GM23338 (cell line): ENCODE measurements at regions not wholly inside any gene's neighbourhood (a gene's known extent, or its start where the extent isn't known, plus 50 kb on each side); places are given as distances from the start of the nearest gene placed in this dataset.

Experiments used
- ATAC-seq: fragments of 200-7000 bp; cut with Tn5 transposase; 3 replicates; pipeline ENCODE4 v1.9.1; 2020
- DNase-seq: peaks from one replicate; pipeline ENCODE4 v3.0.0-alpha.2; 2015; ENCODE audit warnings: low spot score
- H2AFZ ChIP-seq: fragments of 200-600 bp; sonication (generic); 2 replicates; pipeline ENCODE4 v1.8.0; 2016; ENCODE audit warnings: antibody characterized with exemption, mild to moderate bottlenecking, moderate library complexity
- H3F3A ChIP-seq: fragments of 200-600 bp; sonication (generic); replicated peaks from 2 replicates; pipeline ENCODE4 v1.8.0; 2017; ENCODE audit warnings: antibody characterized with exemption, mixed run types, low read depth
- H3K27ac ChIP-seq: fragments of 200-600 bp; sonication (generic); 2 replicates; pipeline ENCODE4 v1.6.1; 2016; ENCODE audit warnings: low read depth
- H3K27me3 ChIP-seq: fragments of 200-600 bp; sonication (generic); 2 replicates; pipeline ENCODE4 v1.8.0; 2016; ENCODE audit warnings: mild to moderate bottlenecking, mixed run types, moderate library complexity; ENCODE audit not compliant: insufficient read depth
- H3K36me3 ChIP-seq: fragments of 200-600 bp; sonication (generic); 2 replicates; pipeline ENCODE4 v1.8.0; 2016; ENCODE audit warnings: mild to moderate bottlenecking; ENCODE audit not compliant: insufficient read depth
- H3K4me1 ChIP-seq: fragments of 200-600 bp; sonication (generic); 2 replicates; pipeline ENCODE4 v1.8.0; 2016; ENCODE audit warnings: mild to moderate bottlenecking, moderate library complexity; ENCODE audit not compliant: insufficient read depth
- H3K4me2 ChIP-seq: fragments of 200-600 bp; sonication (generic); 2 replicates; pipeline ENCODE4 v1.7.1; 2017; ENCODE audit warnings: mixed run types
- H3K4me3 ChIP-seq: fragments of 200-600 bp; sonication (generic); 2 replicates; pipeline ENCODE4 v1.6.1; 2016; ENCODE audit warnings: mixed run types
- H3K79me2 ChIP-seq: fragments of 200-600 bp; sonication (generic); replicated peaks from 2 replicates; pipeline ENCODE4 v1.8.0; 2017; ENCODE audit warnings: mild to moderate bottlenecking; ENCODE audit not compliant: insufficient read depth
- H3K9me2 ChIP-seq: fragments of 200-600 bp; sonication (generic); 2 replicates; pipeline ENCODE4 v1.8.0; 2017; ENCODE audit not compliant: insufficient read depth
- H4K20me1 ChIP-seq: fragments of 200-600 bp; sonication (generic); replicated peaks from 2 replicates; pipeline ENCODE4 v1.8.0; 2017; ENCODE audit warnings: mild to moderate bottlenecking; ENCODE audit not compliant: insufficient read depth
- H3K27ac Mint-ChIP-seq: 2 replicates; pipeline ENCODE4 v1.8.0; 2020; ENCODE audit warnings: inconsistent platforms, mild to moderate bottlenecking, moderate library complexity, mixed read lengths
- H3K27me3 Mint-ChIP-seq: 3 replicates; pipeline ENCODE4 v1.8.0; 2022; ENCODE audit warnings: low read depth, mild to moderate bottlenecking, moderate library complexity, mixed read lengths, inconsistent platforms; ENCODE audit not compliant: insufficient read depth, poor library complexity
- H3K36me3 Mint-ChIP-seq: 3 replicates; pipeline ENCODE4 v1.8.0; 2021; ENCODE audit warnings: low read depth, mild to moderate bottlenecking, inconsistent platforms, moderate library complexity, mixed read lengths
- H3K4me1 Mint-ChIP-seq: 3 replicates; pipeline ENCODE4 v1.8.0; 2020; ENCODE audit warnings: mild to moderate bottlenecking, inconsistent platforms, mixed read lengths
- H3K4me3 Mint-ChIP-seq: 3 replicates; pipeline ENCODE4 v1.8.0; 2021; ENCODE audit warnings: moderate library complexity, mild to moderate bottlenecking, inconsistent platforms, mixed read lengths
- H3K9me3 Mint-ChIP-seq: 3 replicates; pipeline ENCODE4 v1.8.0; 2020; ENCODE audit warnings: moderate library complexity, mild to moderate bottlenecking, inconsistent platforms, mixed read lengths
- CREB1 ChIP-seq: fragments of 250-450 bp; sonication (Bioruptor Pico); IDR thresholded peaks from 2 replicates; pipeline ENCODE4 v1.5.0; 2020; ENCODE audit warnings: low read depth, mild to moderate bottlenecking, moderate library complexity
- EZH2phosphoT487 ChIP-seq: fragments of 200-600 bp; sonication (generic); IDR thresholded peaks from one replicate; pipeline ENCODE4 v1.8.1; 2018; ENCODE audit warnings: antibody characterized with exemption; ENCODE audit not compliant: unreplicated experiment
- NANOG ChIP-seq: IDR thresholded peaks from 2 replicates; pipeline ENCODE4 v1.6.1; 2016; ENCODE audit warnings: antibody characterized with exemption, borderline replicate concordance
- STAT1 ChIP-seq: IDR thresholded peaks from one replicate; pipeline ENCODE4 v1.6.1; 2016; ENCODE audit warnings: antibody characterized with exemption; ENCODE audit not compliant: unreplicated experiment
- ZNF114 ChIP-seq: fragments of 250-450 bp; sonication (Bioruptor Pico); IDR thresholded peaks from 2 replicates; pipeline ENCODE4 v1.5.0; 2020; ENCODE audit warnings: mild to moderate bottlenecking, moderate library complexity
- TF ChIP-seq, protein P1 (sequence below), 2 experiments: fragments of 200-600 bp in 1 of 2; sonication (generic) in 1 of 2; conservative IDR thresholded peaks; 2 replicates each; pipeline versions ENCODE4 v1.5.1 to v1.6.1; 2016 to 2017; ENCODE audit warnings: antibody characterized with exemption in 2 of 2, low read depth in 2 of 2, mild to moderate bottlenecking in 2 of 2, moderate library complexity in 1 of 2
- TF ChIP-seq, protein P2 (sequence below): IDR thresholded peaks from one replicate; pipeline ENCODE4 v1.6.1; 2018; ENCODE audit warnings: antibody characterized with exemption; ENCODE audit not compliant: unreplicated experiment

DNA sequence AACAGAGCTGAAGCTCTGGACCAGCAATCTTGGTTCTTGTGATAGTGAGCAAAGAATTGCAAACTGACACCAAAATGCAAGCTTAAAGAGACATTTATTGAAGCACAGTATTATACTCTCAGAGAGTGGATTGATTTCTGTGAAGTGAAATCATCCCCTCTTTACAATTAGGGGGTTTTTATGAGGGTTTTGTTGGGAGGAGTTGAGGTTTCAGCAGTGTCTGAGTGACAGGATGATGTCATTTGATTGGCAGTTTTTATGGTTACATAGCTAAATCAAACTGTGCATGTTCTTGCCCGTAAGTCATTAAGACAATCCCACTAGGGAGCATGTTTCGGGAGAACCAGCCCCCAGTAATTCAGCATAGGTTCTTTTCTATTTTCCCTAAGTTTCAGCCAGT is 1200.5 kb downstream of the SI start:
- Histone ChIP-seq H3K27me3 (no peaks in the 10 kb centered on the region), H3F3A (no peaks in the 10 kb centered on the region), H2AFZ (no peak overlapping the region), H3K9me2 (no peaks in the 10 kb centered on the region), H3K4me3 (no peak overlapping the region), H3K27ac (no peak overlapping the region), H3K4me2 (no peak overlapping the region), H3K4me1 (no peaks in the 10 kb centered on the region), H4K20me1 (no peaks in the 10 kb centered on the region), H3K79me2 (no peaks in the 10 kb centered on the region), H3K36me3 (peaks cover 10% of the 10 kb centered on the region)
- peaks cover 33% of the 10 kb centered on the region for H3K36me3 Mint-ChIP-seq
- H3K27ac Mint-ChIP-seq, result no peak overlapping the region
- DNase-seq (no peak), ATAC-seq (no peak)
- no peak overlapping the region for H3K4me3 Mint-ChIP-seq
- peaks cover 41% of the 10 kb centered on the region for H3K9me3 Mint-ChIP-seq
- H3K4me1 Mint-ChIP-seq, result peaks cover 3% of the 10 kb centered on the region
- no peak for TF ChIP-seq EZH2phosphoT487
- no peak for TF ChIP-seq NANOG
- no peak for TF ChIP-seq STAT1
- TF ChIP-seq CREB1 (CRISPR knock-in tag), result no peak
- H3K27me3 Mint-ChIP-seq, result no peaks in the 10 kb centered on the region

DNA sequence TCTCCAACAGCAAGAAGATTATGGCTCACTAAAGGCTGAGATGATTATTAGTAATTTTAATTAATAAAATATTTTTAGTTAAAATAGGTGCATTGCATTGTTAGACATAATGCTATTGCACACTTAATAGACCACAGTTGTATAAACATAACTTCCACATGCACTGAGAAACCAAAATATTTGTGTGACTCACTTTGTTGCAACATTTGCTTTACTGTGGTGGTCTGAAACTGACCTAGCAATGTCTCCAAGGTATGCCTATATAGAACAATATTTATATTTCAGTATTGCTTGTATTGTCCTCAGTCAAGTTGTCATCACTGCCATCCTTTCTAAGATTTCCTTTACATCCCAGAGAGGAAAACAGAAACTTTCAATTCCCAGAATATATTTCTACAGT is 1215.2 kb downstream of the SI start:
- Histone ChIP-seq H3K4me1 (no peaks in the 10 kb centered on the region), H3K4me2 (no peak overlapping the region), H3F3A (no peaks in the 10 kb centered on the region), H2AFZ (no peak overlapping the region), H4K20me1 (no peaks in the 10 kb centered on the region), H3K9me2 (no peaks in the 10 kb centered on the region), H3K4me3 (no peak overlapping the region), H3K27me3 (no peaks in the 10 kb centered on the region), H3K79me2 (no peaks in the 10 kb centered on the region), H3K36me3 (no peaks in the 10 kb centered on the region), H3K27ac (no peak overlapping the region)
- peaks cover 11% of the 10 kb centered on the region; the same call in 2 of the 3 replicates for H3K36me3 Mint-ChIP-seq
- H3K27ac Mint-ChIP-seq, result no peak overlapping the region
- DNase-seq, result no peak
- no peaks in the 10 kb centered on the region for H3K27me3 Mint-ChIP-seq
- H3K9me3 Mint-ChIP-seq, result peaks cover 12% of the 10 kb centered on the region
- no peak overlapping the region for H3K4me3 Mint-ChIP-seq
- no peak for ATAC-seq
- TF ChIP-seq, protein P1, sequence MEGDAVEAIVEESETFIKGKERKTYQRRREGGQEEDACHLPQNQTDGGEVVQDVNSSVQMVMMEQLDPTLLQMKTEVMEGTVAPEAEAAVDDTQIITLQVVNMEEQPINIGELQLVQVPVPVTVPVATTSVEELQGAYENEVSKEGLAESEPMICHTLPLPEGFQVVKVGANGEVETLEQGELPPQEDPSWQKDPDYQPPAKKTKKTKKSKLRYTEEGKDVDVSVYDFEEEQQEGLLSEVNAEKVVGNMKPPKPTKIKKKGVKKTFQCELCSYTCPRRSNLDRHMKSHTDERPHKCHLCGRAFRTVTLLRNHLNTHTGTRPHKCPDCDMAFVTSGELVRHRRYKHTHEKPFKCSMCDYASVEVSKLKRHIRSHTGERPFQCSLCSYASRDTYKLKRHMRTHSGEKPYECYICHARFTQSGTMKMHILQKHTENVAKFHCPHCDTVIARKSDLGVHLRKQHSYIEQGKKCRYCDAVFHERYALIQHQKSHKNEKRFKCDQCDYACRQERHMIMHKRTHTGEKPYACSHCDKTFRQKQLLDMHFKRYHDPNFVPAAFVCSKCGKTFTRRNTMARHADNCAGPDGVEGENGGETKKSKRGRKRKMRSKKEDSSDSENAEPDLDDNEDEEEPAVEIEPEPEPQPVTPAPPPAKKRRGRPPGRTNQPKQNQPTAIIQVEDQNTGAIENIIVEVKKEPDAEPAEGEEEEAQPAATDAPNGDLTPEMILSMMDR (conservative IDR thresholded peaks at IDR 0.05; ENCODE audit: low read depth in 2 of 2), result no peak
- TF ChIP-seq, protein P2, sequence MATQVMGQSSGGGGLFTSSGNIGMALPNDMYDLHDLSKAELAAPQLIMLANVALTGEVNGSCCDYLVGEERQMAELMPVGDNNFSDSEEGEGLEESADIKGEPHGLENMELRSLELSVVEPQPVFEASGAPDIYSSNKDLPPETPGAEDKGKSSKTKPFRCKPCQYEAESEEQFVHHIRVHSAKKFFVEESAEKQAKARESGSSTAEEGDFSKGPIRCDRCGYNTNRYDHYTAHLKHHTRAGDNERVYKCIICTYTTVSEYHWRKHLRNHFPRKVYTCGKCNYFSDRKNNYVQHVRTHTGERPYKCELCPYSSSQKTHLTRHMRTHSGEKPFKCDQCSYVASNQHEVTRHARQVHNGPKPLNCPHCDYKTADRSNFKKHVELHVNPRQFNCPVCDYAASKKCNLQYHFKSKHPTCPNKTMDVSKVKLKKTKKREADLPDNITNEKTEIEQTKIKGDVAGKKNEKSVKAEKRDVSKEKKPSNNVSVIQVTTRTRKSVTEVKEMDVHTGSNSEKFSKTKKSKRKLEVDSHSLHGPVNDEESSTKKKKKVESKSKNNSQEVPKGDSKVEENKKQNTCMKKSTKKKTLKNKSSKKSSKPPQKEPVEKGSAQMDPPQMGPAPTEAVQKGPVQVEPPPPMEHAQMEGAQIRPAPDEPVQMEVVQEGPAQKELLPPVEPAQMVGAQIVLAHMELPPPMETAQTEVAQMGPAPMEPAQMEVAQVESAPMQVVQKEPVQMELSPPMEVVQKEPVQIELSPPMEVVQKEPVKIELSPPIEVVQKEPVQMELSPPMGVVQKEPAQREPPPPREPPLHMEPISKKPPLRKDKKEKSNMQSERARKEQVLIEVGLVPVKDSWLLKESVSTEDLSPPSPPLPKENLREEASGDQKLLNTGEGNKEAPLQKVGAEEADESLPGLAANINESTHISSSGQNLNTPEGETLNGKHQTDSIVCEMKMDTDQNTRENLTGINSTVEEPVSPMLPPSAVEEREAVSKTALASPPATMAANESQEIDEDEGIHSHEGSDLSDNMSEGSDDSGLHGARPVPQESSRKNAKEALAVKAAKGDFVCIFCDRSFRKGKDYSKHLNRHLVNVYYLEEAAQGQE, result no peak
- TF ChIP-seq NANOG (no peak), ZNF114 (CRISPR knock-in tag) (no peak)
- H3K4me1 Mint-ChIP-seq, result no peaks in the 10 kb centered on the region
